HCT116 (cell line): ENCODE measurements at regions not wholly inside any gene's neighbourhood (a gene's known extent, or its start where the extent isn't known, plus 50 kb on each side); places are given as distances from the start of the nearest gene placed in this dataset.

Source experiments
- ATAC-seq: fragments of 200-7000 bp; cut with Tn5 transposase; 2 replicates; pipeline ENCODE4 v1.9.1; 2020; ENCODE audit warnings: mild to moderate bottlenecking, moderate library complexity
- BruUV-seq: library from RNA; stranded (reverse); fragments of 400-500 nt; replicated peaks from 2 replicates; lab custom pipeline; 2021; lab: Mats Ljungman, UMichigan
- CTCF ChIA-PET: fragments of 300-600 bp; sonication (Branson Sonifier 250); formaldehyde crosslinking; loops from one replicate; lab custom pipeline; 2021; ENCODE audit warnings: antibody characterized with exemption; lab: Charles Lee
- POLR2A ChIA-PET: fragments of 300-600, 350-600 bp; sonication (Branson Sonifier 250); formaldehyde crosslinking; loops from one replicate; lab custom pipeline; 2021; ENCODE audit warnings: antibody characterized with exemption; lab: Charles Lee
- RAD21 ChIA-PET, 2 experiments: fragments of 300-600 bp; sonication (Branson Sonifier 250); formaldehyde crosslinking; loops; one replicate each; lab custom pipeline; 2023; ENCODE audit warnings: low total read pairs in 2 of 2; ENCODE audit not compliant: uncharacterized antibody in 2 of 2, unreplicated experiment in 2 of 2, low non-redundant PET in 1 of 2; lab: Charles Lee
- DNase-seq: peaks from one replicate; pipeline ENCODE4 v3.0.0-alpha.2; 2010; ENCODE audit warnings: low read depth, low spot score
- H2AFZ ChIP-seq: fragments of 200-600 bp; shearing (Covaris generic), sonication (generic); 2 replicates; pipeline ENCODE4 v1.6.1; 2017; ENCODE audit warnings: low read depth, mixed run types, mixed read lengths, antibody characterized with exemption, low read length; ENCODE audit not compliant: poor library complexity, severe bottlenecking
- H3K27ac ChIP-seq: 2 replicates; pipeline ENCODE4 v1.5.1; 2012; ENCODE audit warnings: low read depth, low read length
- H3K27me3 ChIP-seq: fragments of 200-600 bp; sonication (generic); 2 replicates; pipeline ENCODE4 v1.6.1; 2016; ENCODE audit warnings: mixed run types, low read length, mixed read lengths; ENCODE audit not compliant: insufficient read depth
- H3K36me3 ChIP-seq, 2 experiments: fragments of 200-500 bp in 1 of 2; fragments of 200-600 bp in 1 of 2; sonication (Bioruptor generic) in 1 of 2; sonication (generic) in 1 of 2; 2 replicates each; pipeline versions ENCODE4 v1.5.1 to v1.6.1; 2014 to 2016; ENCODE audit warnings: low read length in 2 of 2, inconsistent platforms in 1 of 2, mixed read lengths in 1 of 2, mixed run types in 1 of 2; ENCODE audit not compliant: insufficient read depth in 2 of 2, control insufficient read depth in 1 of 2
- H3K4me1 ChIP-seq, 2 experiments: fragments of 200-600 bp in 1 of 2; sonication (generic) in 1 of 2; 2 replicates each; pipeline versions ENCODE4 v1.5.1 to v1.6.1; 2012 to 2017; ENCODE audit warnings: low read length in 2 of 2, inconsistent platforms in 1 of 2, mild to moderate bottlenecking in 1 of 2, mixed read lengths in 1 of 2, mixed run types in 1 of 2, moderate library complexity in 1 of 2; ENCODE audit not compliant: insufficient read depth in 2 of 2, control insufficient read depth in 1 of 2
- H3K4me2 ChIP-seq: fragments of 200-600 bp; sonication (generic); 2 replicates; pipeline ENCODE4 v1.6.1; 2017; ENCODE audit warnings: mixed run types, low read length, mixed read lengths
- H3K4me3 ChIP-seq, 2 experiments: fragments of 200-600 bp in 1 of 2; sonication (generic) in 1 of 2; replicated peaks in 1 of 2; 2 replicates each; pipeline ENCODE4 v1.5.1; 2011 to 2016; ENCODE audit warnings: low read length in 2 of 2, control low read depth in 1 of 2, low read depth in 1 of 2, mild to moderate bottlenecking in 1 of 2, mixed read lengths in 1 of 2, mixed run types in 1 of 2
- H3K79me2 ChIP-seq: fragments of 200-600 bp; sonication (generic); 2 replicates; pipeline ENCODE4 v1.6.1; 2017; ENCODE audit warnings: mild to moderate bottlenecking, mixed run types, low read length, moderate library complexity, mixed read lengths; ENCODE audit not compliant: insufficient read depth
- H3K9ac ChIP-seq: fragments of 200-600 bp; sonication (generic); 2 replicates; pipeline ENCODE4 v1.6.1; 2016; ENCODE audit warnings: low read length, mixed read lengths
- H3K9me2 ChIP-seq: fragments of 200-600 bp; sonication (generic), shearing (Covaris generic); 2 replicates; pipeline ENCODE4 v1.6.1; 2017; ENCODE audit warnings: mixed run types, mild to moderate bottlenecking, moderate library complexity; ENCODE audit not compliant: insufficient read depth
- H3K9me3 ChIP-seq, 2 experiments: fragments of 200-500 bp in 1 of 2; fragments of 200-600 bp in 1 of 2; sonication (Bioruptor generic) in 1 of 2; sonication (generic) in 1 of 2; 2 replicates each; pipeline ENCODE4 v1.6.1; 2014 to 2017; ENCODE audit warnings: low read length in 2 of 2, mixed read lengths in 2 of 2, inconsistent platforms in 1 of 2, low read depth in 1 of 2, mild to moderate bottlenecking in 1 of 2, mixed run types in 1 of 2, moderate library complexity in 1 of 2; ENCODE audit not compliant: control insufficient read depth in 1 of 2, insufficient read depth in 1 of 2
- H4K20me1 ChIP-seq: fragments of 200-600 bp; sonication (generic), shearing (Covaris generic); 2 replicates; pipeline ENCODE4 v1.6.1; 2017; ENCODE audit warnings: mixed run types, mild to moderate bottlenecking, moderate library complexity; ENCODE audit not compliant: insufficient read depth
- CBX3 ChIP-seq: IDR thresholded peaks from 2 replicates; pipeline ENCODE4 v1.6.1; 2012; ENCODE audit warnings: low read depth
- EGR1 ChIP-seq: IDR thresholded peaks from 2 replicates; pipeline ENCODE4 v1.6.1; 2012; ENCODE audit warnings: low read depth
- ELF1 ChIP-seq: IDR thresholded peaks from 2 replicates; pipeline ENCODE4 v1.6.1; 2012; ENCODE audit warnings: low read depth, borderline replicate concordance
- EZH2 ChIP-seq: fragments of 200-600 bp; sonication (generic); IDR thresholded peaks from 2 replicates; pipeline ENCODE4 v1.6.1; 2017; ENCODE audit warnings: antibody characterized with exemption, mixed run types
- EZH2phosphoT487 ChIP-seq: fragments of 200-600 bp; IDR thresholded peaks from 2 replicates; pipeline ENCODE4 v1.6.1; 2018; ENCODE audit warnings: antibody characterized with exemption, borderline replicate concordance
- FOSL1 ChIP-seq: IDR thresholded peaks from 2 replicates; pipeline ENCODE4 v1.6.1; 2012; ENCODE audit warnings: low read depth
- JUND ChIP-seq: IDR thresholded peaks from 2 replicates; pipeline ENCODE4 v1.6.1; 2012
- POLR2A ChIP-seq: IDR thresholded peaks from 2 replicates; pipeline ENCODE4 v1.7.0; 2011; ENCODE audit warnings: borderline replicate concordance; ENCODE audit not compliant: insufficient read depth, insufficient read length; ENCODE audit errors: extremely low read depth
- RAD21 ChIP-seq: IDR thresholded peaks from 2 replicates; pipeline ENCODE4 v1.6.1; 2012; ENCODE audit warnings: low read depth, mild to moderate bottlenecking
- SP1 ChIP-seq: IDR thresholded peaks from 2 replicates; pipeline ENCODE4 v1.6.1; 2012; ENCODE audit warnings: low read depth
- SRF ChIP-seq: IDR thresholded peaks from 2 replicates; pipeline ENCODE4 v1.6.1; 2012; ENCODE audit warnings: low read depth
- TCF7L2 ChIP-seq: IDR thresholded peaks from 2 replicates; pipeline ENCODE4 v1.7.0; 2011; ENCODE audit warnings: borderline replicate concordance, inconsistent platforms; ENCODE audit not compliant: insufficient read depth, insufficient read length; ENCODE audit errors: extremely low read depth
- ZFX ChIP-seq: fragments of 450-650 bp; IDR thresholded peaks from 2 replicates; pipeline ENCODE4 v1.6.1; 2017
- ZNF274 ChIP-seq: fragments of 200-500 bp; sonication (Bioruptor generic); IDR thresholded peaks from 2 replicates; pipeline ENCODE4 v1.6.1; 2014; ENCODE audit warnings: mild to moderate bottlenecking, low read depth, low read length, inconsistent platforms
- intact Hi-C: fragments of 100-400 bp; cut with micrococcal nuclease; formaldehyde crosslinking; loops from 2 replicates; pipeline ENCODE4 v1.10.0; 2022
- TF ChIP-seq, protein P1 (sequence below): IDR thresholded peaks from 2 replicates; pipeline ENCODE4 v1.6.1; 2011; ENCODE audit warnings: mild to moderate bottlenecking, low read length, moderate library complexity; ENCODE audit not compliant: insufficient replicate concordance; ENCODE audit errors: extremely low read depth
- TF ChIP-seq, protein P2 (sequence below): IDR thresholded peaks from 2 replicates; pipeline ENCODE4 v1.6.1; 2012

GRCh38 chr9:79046401-79046800 is 525.4 kb upstream of the TLE4 start:
- no peaks in the 10 kb centered on the region for H3K4me1 ChIP-seq
- H3K79me2 ChIP-seq = no peaks in the 10 kb centered on the region
- H3K4me3 ChIP-seq = no peak overlapping the region
- H4K20me1 ChIP-seq = no peaks in the 10 kb centered on the region
- no peaks in the 10 kb centered on the region for H3K27me3 ChIP-seq
- H3K4me2 ChIP-seq = no peak overlapping the region
- TF ChIP-seq JUND (no peak), TCF7L2 (no peak), ZNF274 (no peak), FOSL1 (no peak), CBX3 (no peak), SP1 (no peak), EZH2phosphoT487 (no peak), EGR1 (no peak), RAD21 (no peak), ZFX (no peak), EZH2 (no peak), ELF1 (no peak)
- no peaks in the 10 kb centered on the region for H3K36me3 ChIP-seq
- ChIA-PET CTCF (no interaction called here), POLR2A (no interaction called here), RAD21 (no interaction called here)
- no peak for DNase-seq
- H3K9me3 ChIP-seq = no peaks in the 10 kb centered on the region
- ATAC-seq = no peak
- intact Hi-C loops = no loop called here
- no peaks in the 10 kb centered on the region for H3K9me2 ChIP-seq
- no TSS peak for BruUV-seq
- H3K9ac ChIP-seq = no peak overlapping the region
- H3K27ac ChIP-seq = no peak overlapping the region
- no peak overlapping the region for H2AFZ ChIP-seq

DNA sequence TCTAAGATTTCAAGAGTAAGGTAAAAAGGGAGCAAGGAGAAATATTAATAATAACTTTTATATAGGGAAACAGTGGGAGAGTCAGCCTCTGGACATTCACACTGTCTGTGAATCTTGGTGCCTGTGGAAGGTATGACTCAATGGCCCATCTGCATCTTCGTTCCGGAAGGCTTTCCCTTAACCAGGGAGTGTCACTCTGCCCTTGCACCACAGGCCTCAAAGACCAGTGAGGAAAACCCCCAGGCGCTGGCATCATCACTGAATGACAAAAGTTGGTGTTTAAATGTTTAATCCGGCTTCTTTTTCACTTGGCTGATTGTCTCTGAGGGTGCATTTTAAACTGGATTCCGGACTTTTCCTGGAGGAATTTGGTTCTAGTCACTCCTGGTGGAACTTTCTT is 522.4 kb upstream of the TLE4 start:
- no peaks in the 10 kb centered on the region for H3K79me2 ChIP-seq
- no peaks in the 10 kb centered on the region for H3K27me3 ChIP-seq
- ChIA-PET RAD21 (no interaction called here), CTCF (no interaction called here), POLR2A (no interaction called here)
- no peaks in the 10 kb centered on the region for H4K20me1 ChIP-seq
- ATAC-seq (no peak), DNase-seq (no peak)
- H3K36me3 ChIP-seq = no peaks in the 10 kb centered on the region
- H3K4me1 ChIP-seq = no peaks in the 10 kb centered on the region
- H2AFZ ChIP-seq = no peak overlapping the region
- no peak overlapping the region for H3K4me2 ChIP-seq
- no peaks in the 10 kb centered on the region for H3K9me3 ChIP-seq
- intact Hi-C loops = no loop called here
- H3K9ac ChIP-seq = no peak overlapping the region
- BruUV-seq = no TSS peak
- no peaks in the 10 kb centered on the region for H3K9me2 ChIP-seq
- no peak overlapping the region for H3K27ac ChIP-seq
- TF ChIP-seq TCF7L2 (no peak), SP1 (no peak), SRF (no peak), FOSL1 (no peak), ZNF274 (no peak), POLR2A (no peak)
- TF ChIP-seq, protein P1, sequence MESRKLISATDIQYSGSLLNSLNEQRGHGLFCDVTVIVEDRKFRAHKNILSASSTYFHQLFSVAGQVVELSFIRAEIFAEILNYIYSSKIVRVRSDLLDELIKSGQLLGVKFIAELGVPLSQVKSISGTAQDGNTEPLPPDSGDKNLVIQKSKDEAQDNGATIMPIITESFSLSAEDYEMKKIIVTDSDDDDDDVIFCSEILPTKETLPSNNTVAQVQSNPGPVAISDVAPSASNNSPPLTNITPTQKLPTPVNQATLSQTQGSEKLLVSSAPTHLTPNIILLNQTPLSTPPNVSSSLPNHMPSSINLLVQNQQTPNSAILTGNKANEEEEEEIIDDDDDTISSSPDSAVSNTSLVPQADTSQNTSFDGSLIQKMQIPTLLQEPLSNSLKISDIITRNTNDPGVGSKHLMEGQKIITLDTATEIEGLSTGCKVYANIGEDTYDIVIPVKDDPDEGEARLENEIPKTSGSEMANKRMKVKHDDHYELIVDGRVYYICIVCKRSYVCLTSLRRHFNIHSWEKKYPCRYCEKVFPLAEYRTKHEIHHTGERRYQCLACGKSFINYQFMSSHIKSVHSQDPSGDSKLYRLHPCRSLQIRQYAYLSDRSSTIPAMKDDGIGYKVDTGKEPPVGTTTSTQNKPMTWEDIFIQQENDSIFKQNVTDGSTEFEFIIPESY = no peak
- TF ChIP-seq, protein P2, sequence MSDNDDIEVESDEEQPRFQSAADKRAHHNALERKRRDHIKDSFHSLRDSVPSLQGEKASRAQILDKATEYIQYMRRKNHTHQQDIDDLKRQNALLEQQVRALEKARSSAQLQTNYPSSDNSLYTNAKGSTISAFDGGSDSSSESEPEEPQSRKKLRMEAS = no peak
- no peak overlapping the region for H3K4me3 ChIP-seq
